HG03159 (cell line): ENCODE measurements at regions not wholly inside any gene's neighbourhood (a gene's known extent, or its start where the extent isn't known, plus 50 kb on each side); places are given as distances from the start of the nearest gene placed in this dataset.
A peak's percentile ranks its signal among the peaks of the same experiment; 100 is the strongest.

Source experiments
- ATAC-seq: cut with Tn5 transposase; IDR thresholded peaks from one replicate; pipeline ENCODE4 v1.9.1; 2021; ENCODE audit warnings: mild to moderate bottlenecking, moderate library complexity; ENCODE audit not compliant: unreplicated experiment

- no peak for ATAC-seq
These were observed 205.8 kb upstream of the NRXN1 start for GRCh38 chr2:51237626-51238271.

- ATAC-seq, result no peak
These were observed 200.1 kb upstream of the NRXN1 start for GRCh38 chr2:51232027-51232426.

GRCh38 chr2:51231071-51231470, 199.1 kb upstream of the NRXN1 start:
- ATAC-seq, result no peak

- no peak for ATAC-seq
These were observed 193.4 kb upstream of the NRXN1 start for GRCh38 chr2:51225377-51225776.

GRCh38 chr2:51224790-51225189, 192.9 kb upstream of the NRXN1 start:
- no peak for ATAC-seq

DNA sequence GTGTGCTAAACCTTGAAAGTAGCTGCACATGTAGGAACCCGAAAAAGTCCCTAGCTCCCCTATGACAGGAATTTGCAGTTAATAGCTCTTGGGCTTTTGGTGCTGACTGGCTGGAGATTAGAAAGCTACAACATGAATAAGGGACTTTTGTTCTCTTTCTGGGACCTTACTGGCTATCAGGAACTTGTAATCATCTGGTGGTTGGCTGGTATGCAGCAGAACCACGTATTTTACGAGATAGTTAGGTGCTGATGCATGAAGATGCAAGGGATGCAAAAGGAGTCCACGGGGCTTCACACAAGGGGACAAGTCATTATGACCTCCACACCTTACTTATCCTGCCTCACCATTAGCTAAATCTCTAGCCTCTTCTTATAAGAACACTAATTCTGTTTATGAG, 190.2 kb upstream of the NRXN1 start:
- ATAC-seq, result no peak

DNA sequence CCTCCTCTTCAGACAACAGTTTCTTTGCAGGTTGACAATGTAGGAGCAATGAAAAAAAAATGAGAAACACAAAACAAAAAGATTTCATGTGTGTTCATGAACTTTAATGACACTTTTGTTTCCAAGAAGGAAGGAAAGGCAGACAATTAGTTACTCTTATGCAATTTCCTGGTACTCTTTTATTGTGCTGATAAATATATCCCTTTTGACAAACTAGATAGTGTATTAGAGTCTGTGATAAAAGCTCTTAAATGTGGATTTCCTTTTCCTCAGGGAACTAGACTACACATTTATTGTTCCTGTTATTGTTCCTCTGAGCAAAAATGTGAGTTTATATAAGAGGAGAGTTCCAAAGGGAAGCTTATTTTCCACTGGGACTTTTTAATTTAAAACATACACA, 188.7 kb upstream of the NRXN1 start:
- ATAC-seq, result no peak

- ATAC-seq, result no peak
These were observed 188.1 kb upstream of the NRXN1 start for GRCh38 chr2:51220080-51220479.

- no peak for ATAC-seq
These were observed 187.5 kb upstream of the NRXN1 start for GRCh38 chr2:51219468-51219867.

GRCh38 chr2:51218047-51218446, 186.1 kb upstream of the NRXN1 start:
- ATAC-seq, result no peak

- ATAC-seq, result no peak
These were observed 181.9 kb upstream of the NRXN1 start for GRCh38 chr2:51213826-51214225.

DNA sequence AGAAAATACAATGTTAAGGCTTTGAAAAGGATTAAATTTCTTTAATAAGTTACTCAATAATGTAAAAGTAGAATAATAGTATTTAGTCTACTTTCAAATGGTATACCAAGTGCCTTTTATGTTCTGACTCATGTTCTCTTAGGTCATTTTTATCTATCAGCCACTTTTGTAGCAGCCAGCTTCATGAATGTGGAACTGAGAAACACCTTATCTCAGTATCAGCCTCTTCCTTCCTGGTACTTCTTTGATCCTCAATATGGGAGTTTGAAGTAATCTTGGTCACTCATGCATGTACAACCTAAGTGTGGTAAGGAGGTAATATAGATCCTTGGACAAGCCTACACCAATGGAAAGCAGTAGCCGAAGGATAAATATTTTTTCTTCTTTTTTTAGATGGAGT, 180.4 kb upstream of the NRXN1 start:
- peak; percentile 61 for ATAC-seq

DNA sequence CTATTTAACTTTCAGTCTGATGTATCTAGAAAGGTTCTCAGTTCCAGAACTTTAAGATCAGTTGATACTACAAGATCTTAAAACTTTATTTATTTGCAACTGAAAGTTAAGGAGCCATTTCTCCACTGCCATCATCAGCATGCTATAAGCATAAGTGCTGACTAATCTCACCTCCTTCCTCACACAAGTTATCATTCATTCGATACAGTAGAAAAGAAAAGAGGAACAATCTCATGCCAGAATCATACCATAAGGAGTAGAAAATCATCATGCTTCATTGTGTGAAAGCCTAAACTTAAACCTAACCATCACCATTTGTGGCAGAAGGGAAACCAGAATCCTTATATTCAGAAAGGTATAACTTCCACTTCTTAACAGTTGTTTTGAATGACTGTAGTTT, 176.6 kb upstream of the NRXN1 start:
- no peak for ATAC-seq

GRCh38 chr2:51201295-51201694, 169.4 kb upstream of the NRXN1 start:
- no peak for ATAC-seq

DNA sequence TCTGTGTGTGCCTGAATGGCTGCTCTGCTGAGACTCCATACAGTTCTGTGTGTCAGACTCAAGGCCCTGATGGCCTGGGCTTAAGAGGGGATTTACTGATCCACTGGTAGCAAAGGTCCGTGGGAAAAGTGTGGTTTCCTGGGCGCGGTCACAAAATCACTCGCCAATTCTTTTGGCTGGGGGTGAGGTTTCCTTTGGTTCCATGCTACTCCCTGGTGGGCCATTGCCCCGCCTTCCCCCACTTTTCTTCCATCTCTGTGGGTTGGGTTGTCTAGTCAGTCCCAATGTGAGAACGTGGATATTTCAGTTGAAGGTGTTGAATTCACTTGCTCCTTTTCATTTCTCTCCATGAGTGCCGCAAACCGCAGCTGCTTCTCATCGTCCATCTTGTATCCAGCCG, 162.7 kb upstream of the NRXN1 start:
- no peak for ATAC-seq

DNA sequence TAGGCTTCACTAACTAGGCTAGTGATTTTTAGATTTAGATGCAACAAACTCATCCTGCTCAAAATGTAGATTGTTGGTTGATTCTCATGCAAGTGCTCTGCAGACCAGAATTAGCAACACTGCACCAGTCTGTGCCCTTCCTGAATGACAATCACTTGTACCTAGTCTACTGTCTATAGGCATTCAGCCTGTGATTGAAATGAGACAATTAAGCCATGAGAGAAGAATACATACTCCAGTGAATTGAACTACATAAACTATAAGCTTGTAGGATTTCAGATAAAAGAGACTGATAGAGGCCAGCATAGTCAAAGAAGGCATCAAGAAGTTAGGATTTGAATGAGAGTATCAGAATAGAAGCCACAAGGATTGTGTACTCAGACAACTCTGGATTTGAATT, 138.3 kb upstream of the NRXN1 start:
- no peak for ATAC-seq

DNA sequence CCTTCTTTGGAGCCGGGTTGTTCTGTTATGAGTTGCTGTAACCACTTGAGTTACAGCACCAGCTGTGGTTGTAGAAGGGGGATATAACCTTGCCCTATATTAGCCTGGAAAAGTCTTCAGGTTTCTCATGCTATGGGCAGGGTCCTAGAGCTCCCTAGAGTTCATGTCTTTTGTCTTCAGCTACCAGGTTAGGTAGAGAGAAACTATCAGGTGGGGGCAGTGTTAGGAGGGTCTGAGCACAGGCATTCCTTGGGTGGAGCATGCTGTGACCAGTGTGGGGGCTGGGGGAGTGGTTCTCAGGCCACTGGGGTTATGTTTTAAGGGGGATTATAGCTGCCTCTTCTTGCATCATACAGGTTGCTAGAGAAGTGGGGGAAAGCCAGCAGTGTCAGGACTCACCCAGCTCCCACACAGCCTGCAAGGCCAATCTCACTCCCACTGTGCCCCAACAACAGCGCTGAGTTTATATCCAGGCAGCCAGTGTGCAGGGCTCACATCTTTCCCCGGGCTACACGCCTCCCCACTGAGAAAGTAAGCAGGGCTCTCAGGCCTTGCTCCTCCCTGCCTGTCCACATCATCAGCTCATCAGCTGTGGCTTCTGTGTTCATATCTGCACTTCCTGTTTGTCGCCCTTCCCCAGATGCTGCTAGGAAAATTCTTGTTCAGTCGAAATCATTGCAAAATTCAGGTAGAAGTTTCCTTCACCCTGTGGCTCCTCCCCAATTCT, 133.8 kb upstream of the NRXN1 start:
- no peak for ATAC-seq

DNA sequence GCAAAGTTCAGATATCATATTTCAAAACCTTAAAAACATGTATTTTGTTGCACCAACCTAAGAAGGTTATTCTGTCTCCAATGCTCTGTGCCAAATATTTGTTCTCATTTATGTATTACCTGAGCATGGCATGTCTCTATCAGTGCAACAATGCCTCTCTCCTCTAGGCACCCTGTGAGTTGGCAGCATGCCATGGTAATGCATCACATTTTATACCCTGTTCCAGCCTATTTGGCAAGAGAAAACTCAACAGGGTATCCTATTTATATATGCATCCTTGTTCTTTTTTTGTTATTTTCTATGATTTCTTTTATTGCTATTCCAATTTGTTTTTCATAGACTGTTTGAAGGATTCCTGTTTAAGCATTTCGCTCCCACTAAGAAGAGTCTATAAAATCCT, 126.3 kb upstream of the NRXN1 start:
- ATAC-seq, result no peak

DNA sequence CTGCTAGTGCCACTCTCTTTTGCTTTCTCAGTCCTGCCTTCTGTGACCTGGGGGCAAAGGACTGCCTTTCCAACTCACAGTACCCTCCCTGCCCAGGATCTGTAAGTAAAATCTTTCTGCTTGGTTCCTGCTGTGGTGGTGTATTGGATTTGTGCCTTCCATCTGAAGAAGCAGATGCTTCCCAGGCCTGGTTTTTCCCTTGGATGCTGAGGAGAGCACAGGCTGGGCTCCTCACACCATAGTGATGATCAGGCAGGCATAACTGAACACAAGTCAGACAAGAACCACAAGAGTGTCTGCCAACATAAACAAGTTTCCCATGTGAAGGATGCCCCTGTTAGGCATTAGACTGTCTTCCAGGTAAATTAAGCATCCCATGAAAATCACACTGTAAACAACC, 121.3 kb upstream of the NRXN1 start:
- ATAC-seq, result no peak

DNA sequence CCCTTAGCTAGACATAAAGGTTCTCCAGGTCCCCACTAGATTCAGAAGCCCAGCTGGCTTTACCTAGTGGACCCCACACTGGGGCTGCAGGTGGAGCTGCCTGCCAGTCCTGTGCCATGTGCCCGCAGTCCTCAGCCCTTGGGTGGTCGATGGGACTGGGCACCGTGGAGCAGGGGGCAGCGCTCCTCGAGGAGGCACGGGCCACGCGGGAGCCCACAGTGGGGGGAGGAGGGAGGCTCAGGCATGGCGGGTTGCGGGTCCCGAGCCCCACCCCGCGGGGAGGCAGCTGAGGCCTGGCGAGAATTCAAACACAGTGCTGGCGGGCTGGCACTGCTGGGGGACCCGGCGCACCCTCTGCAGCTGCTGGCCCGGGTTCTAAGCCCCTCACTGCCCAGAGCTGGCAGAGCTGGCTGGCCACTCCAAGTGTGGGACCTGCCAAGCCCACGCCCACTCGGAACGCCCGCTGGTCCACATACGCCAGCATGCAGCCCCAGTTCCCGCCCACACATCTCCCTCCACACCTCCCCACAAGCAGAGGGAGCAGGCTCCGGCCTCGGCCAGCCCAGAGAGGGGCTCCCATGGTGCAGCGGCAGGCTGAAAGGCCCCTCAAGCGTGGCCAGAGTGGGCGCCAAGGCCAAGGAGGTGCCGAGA, 119.7 kb upstream of the NRXN1 start:
- no peak for ATAC-seq

GRCh38 chr2:51149725-51150124, 117.8 kb upstream of the NRXN1 start:
- ATAC-seq, result no peak

- no peak for ATAC-seq
These were observed 113.8 kb upstream of the NRXN1 start for GRCh38 chr2:51145761-51146160.
